UCSD-AML1 (cell line): ENCODE measurements at regions not wholly inside any gene's neighbourhood (a gene's known extent, or its start where the extent isn't known, plus 50 kb on each side); places are given as distances from the start of the nearest gene placed in this dataset.
"Not testable (repeated sequence)": the region's sequence is repeated elsewhere in the genome, so short reads cannot be mapped to it uniquely, and the experiment has no call there.

Source experiments
- DNase-seq: peaks from one replicate; lab custom pipeline; 2025; ENCODE audit not compliant: unreplicated experiment; lab: John Stamatoyannopoulos, UW

DNA sequence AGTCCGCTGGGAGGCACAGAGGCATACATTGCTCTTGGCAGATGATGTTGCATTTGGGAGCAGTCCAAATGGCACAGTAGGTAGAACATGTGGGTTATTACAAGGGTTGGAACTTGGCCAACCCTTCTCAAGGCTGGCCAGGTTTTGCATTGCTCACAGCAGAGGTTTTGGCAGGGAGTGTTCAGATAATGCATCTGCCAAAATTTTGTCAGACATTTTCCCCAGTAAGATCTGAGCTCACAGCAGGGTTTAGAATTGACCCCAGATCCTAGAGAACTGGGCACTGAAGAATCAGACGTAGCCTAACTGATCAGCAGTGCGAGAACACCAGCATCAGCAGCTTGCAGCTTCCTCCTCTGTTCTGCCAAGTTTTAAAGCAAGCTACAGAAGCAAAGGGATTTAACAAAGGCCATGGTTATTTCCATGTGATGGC lies 468.8 kb upstream of the KIF2B start:
- no peak for DNase-seq

DNA sequence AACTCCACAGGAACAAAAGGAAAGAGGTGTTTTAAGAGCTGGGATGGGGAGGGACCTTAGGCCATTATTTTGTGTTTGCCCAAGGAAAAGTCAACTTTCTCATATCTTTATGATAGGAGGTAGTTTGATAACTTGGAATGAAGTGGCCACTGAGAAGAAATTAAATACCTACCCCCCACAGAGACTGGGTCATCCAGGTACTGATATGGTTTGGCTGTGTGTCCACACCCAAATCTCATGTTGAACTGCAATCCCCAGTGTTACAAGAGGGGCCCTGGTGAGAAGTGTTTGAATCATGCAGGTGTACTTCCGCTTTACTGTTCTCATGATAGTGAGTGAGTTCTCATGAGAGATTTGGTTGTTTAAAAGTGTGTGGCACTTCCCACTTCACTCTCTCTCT lies 477.9 kb upstream of the KIF2B start:
- DNase-seq: no peak

DNA sequence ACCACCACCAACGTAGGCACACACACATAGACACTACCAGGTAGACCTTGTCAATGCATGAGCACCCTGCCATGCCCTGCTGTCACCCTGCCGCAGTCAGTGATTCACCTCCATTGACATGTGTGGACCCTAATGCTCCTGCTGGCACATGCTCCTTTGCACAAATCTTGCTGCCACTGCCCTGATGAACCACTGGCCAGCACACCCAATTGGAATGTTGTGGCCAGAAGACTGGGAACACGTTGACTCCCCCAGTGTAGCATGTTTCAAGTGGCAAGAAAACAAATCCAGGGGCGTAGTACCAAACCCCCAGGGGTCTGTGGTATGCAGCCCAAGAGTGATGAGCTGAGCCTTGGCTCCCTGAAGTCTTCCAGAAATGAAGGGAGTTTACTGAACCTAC lies 486.4 kb upstream of the KIF2B start:
- no peak for DNase-seq

DNA sequence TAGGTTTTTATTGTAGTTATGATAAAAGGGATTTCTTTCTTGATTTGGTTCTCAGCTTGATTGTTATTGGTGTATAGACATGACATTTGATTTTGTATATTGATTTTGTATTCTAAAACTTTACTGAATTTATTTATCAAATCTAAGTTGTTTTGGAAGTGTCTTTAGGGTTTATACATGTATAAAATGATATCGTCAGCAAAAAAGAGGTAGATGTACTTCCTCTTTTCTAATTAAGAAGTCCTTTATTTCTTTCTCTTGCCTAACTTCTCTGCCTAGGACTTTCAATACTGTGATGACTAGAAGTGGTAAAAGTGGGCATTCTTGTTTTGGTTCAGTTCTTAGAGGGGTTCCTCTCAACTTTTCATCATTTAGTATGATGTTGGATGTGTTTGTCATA lies 487.3 kb upstream of the KIF2B start:
- no peak for DNase-seq

DNA sequence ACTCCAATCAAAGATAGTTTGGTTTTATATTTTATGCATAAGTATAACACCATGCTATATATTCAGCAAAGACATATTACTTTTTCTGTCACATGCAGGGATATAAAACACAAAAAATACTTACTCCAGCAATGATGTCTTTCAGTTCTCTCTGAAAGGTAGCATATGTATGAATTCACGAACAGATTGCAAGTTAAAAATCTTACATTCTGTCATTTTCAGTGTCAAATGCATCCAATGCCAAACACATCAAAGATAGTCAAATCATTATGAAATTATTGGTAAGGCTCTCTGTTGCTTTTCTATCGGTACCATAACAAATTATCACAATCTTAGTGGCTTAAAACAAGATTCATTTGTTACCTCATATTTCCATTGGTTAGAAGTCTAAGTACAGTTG lies 492.0 kb upstream of the KIF2B start:
- DNase-seq: no peak

DNA sequence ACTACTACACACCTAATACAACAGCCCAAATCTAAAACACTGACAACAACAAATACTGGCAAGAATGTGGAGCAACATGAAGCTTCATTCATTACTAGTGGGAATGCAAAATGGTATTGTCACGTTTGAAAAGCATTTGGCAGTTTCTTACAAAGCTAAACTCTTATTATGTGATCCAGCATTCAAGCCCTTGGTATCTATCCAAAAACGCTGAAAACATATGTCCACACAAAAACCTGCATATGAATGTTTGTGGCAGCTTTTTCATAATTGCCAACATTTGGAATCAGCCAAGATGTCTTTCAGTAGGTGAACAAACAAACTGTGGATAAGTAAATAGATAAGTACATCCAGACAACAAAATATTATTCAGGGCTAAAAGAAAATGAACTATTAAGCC lies 501.1 kb upstream of the KIF2B start:
- no peak for DNase-seq

DNA sequence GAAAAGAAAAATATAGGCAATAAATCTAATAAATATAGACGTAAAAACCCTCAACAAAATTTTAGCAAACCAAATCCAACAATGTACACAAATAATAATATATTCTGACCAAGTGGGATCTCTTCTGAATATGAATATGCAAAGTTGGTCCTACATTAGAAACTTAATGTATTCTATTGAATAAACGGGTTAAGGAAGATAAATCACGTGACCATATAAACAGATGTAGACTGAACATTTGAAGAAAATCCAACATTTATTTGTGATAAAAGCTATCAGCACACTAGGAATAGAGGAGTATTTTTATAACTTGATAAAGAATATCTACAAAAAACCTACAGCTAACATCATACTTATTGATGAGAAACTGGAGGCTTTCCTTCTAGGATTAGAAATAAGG lies 502.8 kb upstream of the KIF2B start:
- DNase-seq: no peak

DNA sequence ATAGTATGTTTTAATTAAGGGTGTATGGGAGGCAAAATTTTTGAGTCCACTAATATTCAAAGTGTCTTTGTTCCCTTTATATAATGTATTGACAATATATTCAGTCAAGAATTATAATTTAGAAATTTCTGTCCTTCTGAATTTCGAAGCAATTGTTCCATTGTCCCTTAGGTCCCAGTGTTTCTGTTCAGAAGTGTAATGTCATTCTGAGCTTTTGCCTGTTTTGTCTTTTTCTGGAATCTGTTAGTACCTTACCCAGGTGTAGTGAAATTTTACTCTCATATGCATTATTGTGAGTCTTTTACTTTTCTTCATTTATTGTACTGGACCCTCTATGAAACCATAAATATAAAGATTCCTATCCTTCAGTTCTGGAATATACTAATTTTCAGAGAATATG lies 505.7 kb upstream of the KIF2B start:
- no peak for DNase-seq

DNA sequence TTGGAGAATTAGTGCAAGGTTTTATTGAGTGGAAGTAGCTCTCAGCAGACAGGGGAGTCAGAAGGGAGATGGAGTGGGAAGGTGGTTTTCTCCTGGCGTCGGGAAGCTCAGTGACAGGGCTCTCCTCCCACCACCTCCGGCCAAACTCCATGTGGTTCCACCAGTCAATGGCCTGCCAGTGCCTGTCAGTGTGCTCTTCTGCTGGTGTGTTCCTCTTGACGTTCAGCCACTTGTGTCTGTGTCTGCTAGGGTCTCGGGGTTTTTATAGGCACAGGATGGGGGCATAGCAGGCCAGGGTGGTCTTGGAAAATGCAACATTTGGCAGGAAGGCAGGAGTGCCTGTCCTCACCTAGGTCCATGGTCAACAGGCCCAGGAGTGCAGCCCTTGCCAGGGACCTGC lies 506.7 kb upstream of the KIF2B start:
- DNase-seq: no peak

DNA sequence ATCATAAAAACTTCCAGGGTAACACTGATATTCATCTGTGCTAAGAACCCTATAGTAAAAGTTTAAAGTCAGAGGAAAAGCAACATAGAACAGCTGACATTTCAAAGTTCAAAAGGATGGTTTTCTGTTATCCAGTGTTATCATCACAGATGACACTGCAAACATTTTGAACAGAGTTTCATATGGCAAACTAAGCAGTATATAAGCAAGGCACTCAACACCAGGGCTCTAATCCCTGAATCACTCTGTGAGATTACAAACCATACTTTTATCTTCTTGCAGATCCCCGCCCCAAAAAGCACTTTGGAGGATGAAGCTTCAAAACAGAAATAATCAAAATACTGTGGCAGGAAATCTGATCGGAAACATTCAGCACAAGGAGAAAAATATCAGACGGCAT lies 508.2 kb upstream of the KIF2B start:
- DNase-seq: no peak

DNA sequence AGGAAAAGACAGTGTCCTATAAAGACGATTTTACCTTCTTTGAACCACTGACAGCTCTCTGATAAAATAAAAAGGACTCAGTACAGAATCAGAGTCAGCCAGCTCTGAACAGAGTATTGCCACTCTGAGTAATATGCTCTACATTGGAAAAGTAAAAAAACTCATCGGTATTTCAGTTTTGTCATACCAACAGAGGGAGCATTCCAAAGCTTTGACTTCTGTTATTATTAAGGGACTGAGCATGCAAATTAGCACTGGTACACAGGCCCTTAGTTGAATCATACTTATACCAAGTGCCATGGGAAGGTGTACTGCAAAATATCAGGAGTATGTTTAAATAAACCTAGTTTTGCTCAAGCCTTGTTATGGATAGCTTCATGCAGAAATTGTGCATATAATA lies 509.0 kb upstream of the KIF2B start:
- no peak for DNase-seq

DNA sequence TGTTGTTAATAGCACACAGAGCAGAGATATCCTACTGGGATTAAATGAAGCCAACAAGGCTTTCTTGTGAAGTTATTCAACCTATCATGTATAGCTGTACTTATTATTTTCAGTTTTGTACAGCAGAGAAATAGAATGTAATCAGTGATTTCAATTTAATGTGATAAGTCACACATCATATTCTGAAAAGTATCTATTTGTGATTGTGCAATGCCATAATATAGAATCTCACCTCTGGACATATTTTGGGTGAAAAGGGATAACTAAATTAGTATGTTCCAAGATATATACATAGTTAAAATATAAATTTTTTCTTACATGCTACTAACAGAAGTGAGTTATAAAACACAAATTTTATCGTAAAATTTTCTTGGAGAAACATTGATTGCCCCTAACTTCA lies 544.3 kb upstream of the KIF2B start:
- no peak for DNase-seq

DNA sequence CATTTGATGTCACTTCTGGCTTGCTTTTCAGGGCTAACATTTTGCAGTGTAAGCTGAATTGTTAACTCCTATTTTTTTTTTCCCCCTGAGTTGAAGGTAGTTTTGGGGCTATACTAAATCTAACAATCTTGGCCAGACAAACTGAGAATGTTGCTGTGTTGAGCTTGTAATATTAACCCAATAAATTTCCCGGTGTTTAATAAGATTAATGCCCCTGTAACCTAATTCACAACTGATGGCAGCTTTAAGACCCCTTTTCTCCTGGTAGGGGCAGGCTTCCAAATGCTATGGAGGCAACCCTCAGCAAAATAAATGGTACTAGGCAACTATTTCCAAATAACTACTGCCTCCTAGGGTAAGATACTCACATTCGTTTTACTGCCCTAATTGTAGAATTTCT lies 549.6 kb upstream of the KIF2B start:
- DNase-seq: no peak

DNA sequence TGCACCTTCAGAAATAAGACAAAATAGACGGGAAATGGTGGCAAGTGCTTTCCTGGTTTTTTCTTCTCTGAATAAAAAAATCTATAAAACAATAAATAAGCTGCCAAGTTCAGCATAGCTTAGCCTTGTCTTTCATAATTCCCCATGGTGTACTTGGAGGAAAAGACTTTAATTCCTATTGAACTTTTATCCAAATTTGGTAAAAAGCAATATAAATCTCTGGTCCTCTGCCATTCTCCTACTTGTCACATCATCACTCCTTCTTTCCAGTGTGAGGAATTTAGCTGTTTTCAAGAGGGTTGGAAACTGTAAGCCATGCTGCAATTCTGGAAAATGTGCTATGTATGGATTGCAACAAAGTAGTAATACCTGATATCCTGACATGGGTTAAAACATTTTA lies 551.8 kb upstream of the KIF2B start:
- no peak for DNase-seq

DNA sequence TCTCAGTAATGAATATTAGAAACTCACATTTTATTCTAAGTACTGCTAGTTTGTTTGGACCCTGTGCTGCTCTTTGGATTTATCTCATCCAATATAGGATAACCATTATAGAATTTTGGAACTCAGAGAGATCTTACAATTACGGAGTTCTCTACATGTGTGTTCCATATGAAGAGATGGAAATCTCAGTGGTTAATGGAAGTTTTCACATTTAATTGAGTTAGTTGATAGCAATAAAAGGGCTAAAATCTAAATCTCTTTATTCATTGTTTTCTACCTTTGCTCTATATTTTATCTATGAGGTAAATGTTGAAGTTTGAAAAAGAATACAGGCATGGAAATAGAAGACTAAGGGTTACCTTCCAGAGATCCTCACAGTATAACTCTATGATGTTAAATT lies 558.0 kb upstream of the KIF2B start:
- no peak for DNase-seq

DNA sequence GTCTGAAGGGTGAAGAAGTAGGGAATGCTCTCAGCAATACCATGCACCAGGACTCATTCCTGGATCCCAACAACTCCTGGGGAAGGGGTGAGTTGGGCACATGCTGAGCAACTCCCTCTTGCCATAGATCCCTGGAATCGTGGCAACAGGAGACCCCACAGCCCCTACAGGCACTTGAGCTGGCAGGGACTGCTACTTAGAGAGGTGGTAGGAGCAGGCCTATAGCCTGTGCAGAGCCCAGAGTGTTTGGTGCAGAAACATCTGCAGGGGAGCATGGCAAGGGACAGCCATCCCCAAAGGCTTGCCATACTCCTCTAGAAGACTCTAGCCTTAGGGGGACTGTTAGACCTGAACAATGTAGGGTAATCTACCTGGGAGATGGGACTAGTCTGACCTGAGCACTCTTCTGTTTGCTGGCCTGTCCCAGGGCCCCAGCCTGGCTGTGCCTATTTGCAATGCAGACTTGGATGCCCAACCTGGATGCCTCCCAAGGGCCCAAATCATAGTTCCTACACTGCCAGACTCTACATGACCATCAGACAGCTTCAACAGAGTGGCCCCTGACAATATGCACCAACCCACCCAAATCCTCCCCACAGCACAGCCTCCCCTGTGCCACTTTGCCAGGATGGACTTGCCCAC lies 568.6 kb upstream of the KIF2B start:
- no peak for DNase-seq

DNA sequence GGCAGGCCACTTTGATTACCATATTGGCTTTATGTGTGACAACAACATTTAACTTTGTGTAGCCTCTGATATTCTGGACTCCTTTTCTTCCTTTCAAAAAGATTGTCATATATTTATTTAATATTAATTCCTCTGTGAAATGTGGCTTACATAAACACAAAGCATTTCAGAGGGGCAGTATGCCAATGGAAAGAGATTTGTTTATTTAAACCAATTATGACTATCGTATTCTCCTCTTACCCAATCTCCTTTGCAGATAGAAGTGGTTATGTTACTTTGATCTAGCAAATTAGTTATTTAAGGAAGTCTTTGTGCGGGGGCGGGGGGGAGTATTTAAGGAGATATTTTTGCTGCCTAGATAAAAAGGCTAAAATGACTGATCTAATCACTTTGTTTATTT lies 573.7 kb upstream of the KIF2B start:
- DNase-seq: no peak

DNA sequence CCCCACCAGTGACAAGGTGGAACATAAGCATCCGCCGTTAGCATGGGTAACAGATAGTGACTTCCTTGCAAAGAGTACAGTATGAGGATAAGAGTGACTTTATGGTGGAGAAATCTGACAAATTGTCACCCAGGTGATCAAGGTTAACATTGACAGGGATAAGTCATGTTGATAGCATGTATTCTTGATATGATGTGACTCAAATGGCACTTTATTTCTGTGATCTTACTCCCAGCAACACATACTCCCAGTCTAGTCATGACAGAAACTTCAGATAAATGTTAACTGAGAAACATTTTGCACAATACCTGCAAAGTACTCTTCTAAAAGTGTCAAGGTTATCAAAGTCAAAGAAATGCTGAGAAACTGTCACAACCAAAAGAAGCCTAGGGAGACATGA lies 588.6 kb upstream of the KIF2B start:
- no peak for DNase-seq

DNA sequence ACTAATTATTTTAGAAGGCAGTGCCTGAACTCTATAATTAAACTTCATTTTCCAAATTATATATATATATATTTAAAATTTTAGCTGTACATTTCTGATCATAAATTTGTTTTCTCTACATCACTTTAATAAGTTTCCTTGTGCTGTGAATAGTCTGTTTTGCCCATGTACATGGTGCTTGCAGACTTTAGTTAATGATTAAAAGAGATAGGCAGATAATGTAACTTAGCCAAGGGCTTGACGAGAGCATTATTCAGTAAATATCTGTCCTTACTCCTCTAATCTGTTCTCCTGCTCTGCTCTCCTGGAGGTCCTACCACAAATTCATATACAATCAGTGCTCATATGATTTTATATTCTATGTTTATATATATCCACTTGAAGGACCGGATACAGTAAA lies 595.2 kb upstream of the KIF2B start:
- no peak for DNase-seq

DNA sequence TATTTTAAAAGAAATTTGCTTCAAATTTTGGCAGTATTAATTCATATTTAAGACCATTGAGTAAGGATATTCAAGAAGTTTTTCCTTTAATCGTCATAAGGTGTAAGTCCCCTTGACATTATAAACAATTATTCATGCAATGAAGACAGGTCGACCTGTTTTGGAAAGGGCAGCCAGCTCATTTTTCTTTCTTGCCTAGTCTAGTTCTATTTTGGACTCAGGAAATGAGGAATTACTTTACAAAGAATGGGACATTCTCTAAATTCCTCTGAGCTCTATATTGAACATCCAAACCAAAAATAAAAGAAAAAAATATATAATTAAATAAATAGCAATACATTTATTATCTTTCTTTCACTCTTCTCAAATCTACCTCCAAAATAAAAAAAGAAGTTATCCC lies 595.6 kb upstream of the KIF2B start:
- DNase-seq: no peak

DNA sequence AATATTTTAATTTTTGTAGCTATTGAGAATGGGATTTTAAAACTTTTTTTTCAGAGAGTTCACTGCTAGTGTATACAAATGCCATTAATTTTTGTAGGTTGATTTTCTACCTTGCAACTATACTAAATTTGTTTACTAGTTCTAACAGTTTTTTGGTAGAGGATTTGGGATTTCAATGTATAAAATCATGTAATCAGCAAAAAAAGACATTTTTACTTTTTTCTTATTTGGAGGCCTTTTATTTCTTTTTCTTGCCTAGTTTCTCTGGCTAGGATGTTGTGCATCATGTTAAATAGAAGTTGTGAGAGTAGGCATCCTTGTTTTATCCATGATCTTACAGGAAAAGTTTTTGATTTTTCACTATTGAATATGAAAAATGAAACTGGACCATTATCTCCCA lies 602.9 kb upstream of the KIF2B start:
- no peak for DNase-seq

DNA sequence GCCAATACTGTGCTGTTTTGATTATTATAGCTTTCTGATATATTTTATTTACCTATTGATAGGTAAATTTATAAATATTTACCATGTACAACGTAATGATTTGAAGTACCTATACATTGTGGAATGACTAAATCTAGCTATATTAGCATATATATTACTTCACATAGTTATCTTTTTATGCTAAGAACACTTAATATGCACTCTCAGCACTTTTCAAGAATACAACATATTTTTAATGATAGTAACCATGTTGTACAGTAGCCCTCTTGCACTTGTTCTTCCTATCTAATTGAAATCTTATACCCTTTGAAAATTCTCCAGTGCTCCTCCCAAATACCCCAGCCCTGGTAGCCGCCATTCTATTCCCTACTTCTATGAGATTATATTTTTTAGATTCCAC lies 604.0 kb upstream of the KIF2B start:
- DNase-seq: no peak

DNA sequence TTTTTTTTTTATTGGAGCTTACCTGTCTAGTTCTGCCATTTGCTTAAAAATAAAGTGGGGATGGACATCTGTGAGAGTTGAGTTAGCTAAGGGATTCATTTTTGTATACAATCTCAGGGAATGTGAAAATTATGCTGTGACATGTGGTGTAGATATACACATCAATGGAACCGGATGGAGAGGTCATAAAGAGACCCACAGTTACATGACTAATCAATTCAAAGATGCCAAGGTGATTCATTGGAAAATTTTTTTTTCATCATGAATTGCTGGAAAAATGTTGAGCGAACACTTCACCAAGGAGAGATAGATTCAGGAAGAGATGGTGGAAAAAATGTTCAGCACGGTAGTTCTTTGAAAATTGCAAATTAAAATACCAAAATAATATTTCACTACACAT lies 605.4 kb upstream of the KIF2B start:
- DNase-seq: no peak

DNA sequence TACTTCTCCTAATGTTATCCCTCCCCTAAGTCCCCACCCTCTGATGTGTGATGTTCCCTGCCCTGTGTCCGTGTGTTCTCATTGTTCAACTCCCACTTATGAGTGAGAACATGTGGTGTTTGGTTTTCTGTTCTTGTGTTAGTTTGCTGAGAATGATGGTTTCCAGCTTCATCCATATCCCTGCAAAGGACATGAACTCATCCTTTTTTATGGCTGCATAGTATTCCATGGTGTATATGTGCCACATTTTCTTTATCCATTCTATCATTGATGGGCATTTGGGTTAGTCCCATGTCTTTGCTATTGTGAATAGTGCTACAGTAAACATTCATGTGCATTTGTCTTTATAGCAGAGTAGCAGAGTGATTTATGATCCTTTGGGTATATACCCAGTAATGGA lies 613.8 kb upstream of the KIF2B start:
- not testable (repeated sequence) for DNase-seq
